ENCODE measurements at regions not wholly inside any gene's neighbourhood (a gene's known extent, or its start where the extent isn't known, plus 50 kb on each side); places are given as distances from the start of the nearest gene placed in this dataset.

GRCh38 chr2:41066168-41066567, 614.3 kb upstream of the SLC8A1 start:
- TF ChIP-seq EZH2 (optimal IDR thresholded peaks at IDR 0.05; ENCODE audit: low read depth, low read length) (no peak), EZH2phosphoT487 (IDR thresholded peaks at IDR 0.05; ENCODE audit: low read length) (no peak)
- TF ChIP-seq, protein P1, sequence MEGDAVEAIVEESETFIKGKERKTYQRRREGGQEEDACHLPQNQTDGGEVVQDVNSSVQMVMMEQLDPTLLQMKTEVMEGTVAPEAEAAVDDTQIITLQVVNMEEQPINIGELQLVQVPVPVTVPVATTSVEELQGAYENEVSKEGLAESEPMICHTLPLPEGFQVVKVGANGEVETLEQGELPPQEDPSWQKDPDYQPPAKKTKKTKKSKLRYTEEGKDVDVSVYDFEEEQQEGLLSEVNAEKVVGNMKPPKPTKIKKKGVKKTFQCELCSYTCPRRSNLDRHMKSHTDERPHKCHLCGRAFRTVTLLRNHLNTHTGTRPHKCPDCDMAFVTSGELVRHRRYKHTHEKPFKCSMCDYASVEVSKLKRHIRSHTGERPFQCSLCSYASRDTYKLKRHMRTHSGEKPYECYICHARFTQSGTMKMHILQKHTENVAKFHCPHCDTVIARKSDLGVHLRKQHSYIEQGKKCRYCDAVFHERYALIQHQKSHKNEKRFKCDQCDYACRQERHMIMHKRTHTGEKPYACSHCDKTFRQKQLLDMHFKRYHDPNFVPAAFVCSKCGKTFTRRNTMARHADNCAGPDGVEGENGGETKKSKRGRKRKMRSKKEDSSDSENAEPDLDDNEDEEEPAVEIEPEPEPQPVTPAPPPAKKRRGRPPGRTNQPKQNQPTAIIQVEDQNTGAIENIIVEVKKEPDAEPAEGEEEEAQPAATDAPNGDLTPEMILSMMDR (IDR thresholded peaks at IDR 0.05; ENCODE audit: low read length): no peak

Measured in MM.1S (cell line).